ENCODE measurements at regions not wholly inside any gene's neighbourhood (a gene's known extent, or its start where the extent isn't known, plus 50 kb on each side); places are given as distances from the start of the nearest gene placed in this dataset.
"Not testable (repeated sequence)": the region's sequence is repeated elsewhere in the genome, so short reads cannot be mapped to it uniquely, and the experiment has no call there.

DNA sequence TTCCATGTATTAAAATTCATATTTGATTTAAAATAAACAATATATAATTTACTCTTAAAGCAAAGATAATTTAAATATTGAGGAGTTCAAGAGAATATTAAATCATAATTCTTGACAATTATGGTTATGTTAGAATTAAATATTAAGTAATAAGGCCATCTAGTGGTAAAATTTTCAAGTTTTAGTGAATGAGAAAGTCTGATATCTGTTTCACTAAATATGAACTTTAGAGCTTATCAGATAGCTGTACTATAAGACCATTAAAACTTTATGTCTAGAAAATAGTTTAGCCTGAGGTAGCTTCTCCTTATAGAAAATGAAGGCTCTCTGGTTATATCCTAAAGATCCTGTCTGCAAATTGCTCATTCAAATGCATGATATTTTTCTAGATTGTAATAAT lies 152.1 kb upstream of the PRSS12 start:
- not testable (repeated sequence) for H4K20me1 ChIP-seq (ENCODE audit: low read depth, low read length); H2AFZ ChIP-seq (ENCODE audit: low read depth, low read length, severe bottlenecking); H3K36me3 ChIP-seq (ENCODE audit: low read length); H3K4me2 ChIP-seq (ENCODE audit: low read depth, low read length, poor library complexity, severe bottlenecking); H3K27ac ChIP-seq (ENCODE audit: low read depth, low read length); H3K79me2 ChIP-seq (ENCODE audit: insufficient read depth, low read length); H3K27me3 ChIP-seq (ENCODE audit: low read length); H3K9ac ChIP-seq (ENCODE audit: low read length); H3K9me3 ChIP-seq (ENCODE audit: insufficient read depth, low read length); H3F3A ChIP-seq (ENCODE audit: insufficient read depth); H3K9me2 ChIP-seq (replicated peaks; ENCODE audit: insufficient read depth, low read length); H3K4me3 ChIP-seq (ENCODE audit: insufficient read depth, low read length, poor library complexity, severe bottlenecking)

DNA sequence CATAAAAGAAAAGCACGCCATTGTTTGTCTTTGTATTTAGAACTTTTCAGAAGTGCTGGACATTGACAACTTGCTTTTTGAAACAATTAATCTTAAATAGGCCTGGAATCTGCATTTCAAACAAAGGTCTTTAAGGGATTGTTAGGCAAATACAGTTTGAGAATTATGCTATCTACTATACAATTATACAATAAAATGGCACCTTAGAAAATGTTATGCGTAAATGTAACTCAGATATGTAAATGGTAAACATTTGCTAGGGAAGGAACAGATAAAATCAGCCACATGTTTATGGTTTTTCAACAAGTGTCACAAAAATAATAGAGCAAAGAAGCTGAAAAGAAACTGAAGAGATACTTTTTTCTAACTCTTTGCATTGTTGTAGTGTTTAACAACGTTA lies 152.7 kb upstream of the PRSS12 start:
- H3K9me3 ChIP-seq (ENCODE audit: insufficient read depth, low read length); H3F3A ChIP-seq (ENCODE audit: insufficient read depth); H3K36me3 ChIP-seq (ENCODE audit: low read length); H2AFZ ChIP-seq (ENCODE audit: low read depth, low read length, severe bottlenecking); H3K4me2 ChIP-seq (ENCODE audit: low read depth, low read length, poor library complexity, severe bottlenecking); H4K20me1 ChIP-seq (ENCODE audit: low read depth, low read length); H3K4me3 ChIP-seq (ENCODE audit: insufficient read depth, low read length, poor library complexity, severe bottlenecking); H3K9ac ChIP-seq (ENCODE audit: low read length); H3K27ac ChIP-seq (ENCODE audit: low read depth, low read length); H3K79me2 ChIP-seq (ENCODE audit: insufficient read depth, low read length); H3K9me2 ChIP-seq (replicated peaks; ENCODE audit: insufficient read depth, low read length); H3K27me3 ChIP-seq (ENCODE audit: low read length): not testable (repeated sequence)

DNA sequence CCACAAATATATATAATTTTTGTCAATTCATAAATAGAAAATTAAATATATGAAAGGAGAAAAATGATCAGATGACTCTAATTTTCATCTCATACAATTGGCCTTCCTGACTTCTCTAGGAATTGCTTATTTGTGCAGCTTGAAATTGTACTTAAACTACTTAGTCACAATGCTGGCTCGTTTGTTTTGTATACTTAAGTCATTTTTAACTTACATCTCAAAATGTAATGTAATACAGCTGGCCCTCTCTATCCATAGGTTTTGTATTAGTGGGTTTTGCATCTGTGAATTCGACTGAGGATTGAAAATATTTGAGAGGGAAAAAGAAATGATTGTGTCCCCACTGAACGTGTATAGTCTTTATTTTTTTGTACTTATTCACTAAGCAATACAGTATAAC lies 160.1 kb upstream of the PRSS12 start:
- H3K9me2 ChIP-seq (replicated peaks; ENCODE audit: insufficient read depth, low read length); H3F3A ChIP-seq (ENCODE audit: insufficient read depth); H3K4me3 ChIP-seq (ENCODE audit: insufficient read depth, low read length, poor library complexity, severe bottlenecking); H3K79me2 ChIP-seq (ENCODE audit: insufficient read depth, low read length); H3K36me3 ChIP-seq (ENCODE audit: low read length); H2AFZ ChIP-seq (ENCODE audit: low read depth, low read length, severe bottlenecking); H3K9me3 ChIP-seq (ENCODE audit: insufficient read depth, low read length); H3K9ac ChIP-seq (ENCODE audit: low read length); H4K20me1 ChIP-seq (ENCODE audit: low read depth, low read length); H3K4me2 ChIP-seq (ENCODE audit: low read depth, low read length, poor library complexity, severe bottlenecking); H3K27ac ChIP-seq (ENCODE audit: low read depth, low read length); H3K27me3 ChIP-seq (ENCODE audit: low read length): not testable (repeated sequence)

DNA sequence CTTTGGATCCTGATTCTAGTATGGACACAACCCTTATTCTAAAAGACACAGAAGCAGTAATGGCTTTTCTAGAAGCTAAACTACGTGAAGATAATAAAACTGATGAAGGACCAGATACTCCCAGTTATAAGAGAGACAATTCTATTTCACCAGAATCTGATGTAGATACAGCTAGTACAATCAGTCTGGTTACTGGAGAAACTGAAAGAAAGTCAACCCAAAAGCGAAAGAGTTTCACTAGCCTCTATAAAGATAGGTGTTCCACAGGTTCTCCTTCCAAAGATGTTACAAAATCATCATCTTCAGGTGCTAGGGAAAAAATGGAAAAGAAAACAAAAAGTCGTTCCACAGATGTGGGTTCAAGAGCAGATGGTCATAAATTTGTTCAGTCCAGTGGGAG lies 161.5 kb upstream of the PRSS12 start:
- H3K9me2 ChIP-seq (replicated peaks; ENCODE audit: insufficient read depth, low read length); H4K20me1 ChIP-seq (ENCODE audit: low read depth, low read length); H2AFZ ChIP-seq (ENCODE audit: low read depth, low read length, severe bottlenecking); H3K27ac ChIP-seq (ENCODE audit: low read depth, low read length); H3F3A ChIP-seq (ENCODE audit: insufficient read depth); H3K27me3 ChIP-seq (ENCODE audit: low read length); H3K4me3 ChIP-seq (ENCODE audit: insufficient read depth, low read length, poor library complexity, severe bottlenecking); H3K36me3 ChIP-seq (ENCODE audit: low read length); H3K9ac ChIP-seq (ENCODE audit: low read length); H3K9me3 ChIP-seq (ENCODE audit: insufficient read depth, low read length); H3K79me2 ChIP-seq (ENCODE audit: insufficient read depth, low read length); H3K4me2 ChIP-seq (ENCODE audit: low read depth, low read length, poor library complexity, severe bottlenecking): not testable (repeated sequence)

- H3K36me3 ChIP-seq (ENCODE audit: low read length); H3K27me3 ChIP-seq (ENCODE audit: low read length); H2AFZ ChIP-seq (ENCODE audit: low read depth, low read length, severe bottlenecking); H3K27ac ChIP-seq (ENCODE audit: low read depth, low read length); H3K9me3 ChIP-seq (ENCODE audit: insufficient read depth, low read length); H3K9ac ChIP-seq (ENCODE audit: low read length); H3K79me2 ChIP-seq (ENCODE audit: insufficient read depth, low read length); H4K20me1 ChIP-seq (ENCODE audit: low read depth, low read length); H3K4me2 ChIP-seq (ENCODE audit: low read depth, low read length, poor library complexity, severe bottlenecking); H3F3A ChIP-seq (ENCODE audit: insufficient read depth); H3K4me3 ChIP-seq (ENCODE audit: insufficient read depth, low read length, poor library complexity, severe bottlenecking); H3K9me2 ChIP-seq (replicated peaks; ENCODE audit: insufficient read depth, low read length): not testable (repeated sequence)
Observed at GRCh38 chr4:118516107-118516506, 163.3 kb upstream of the PRSS12 start.

DNA sequence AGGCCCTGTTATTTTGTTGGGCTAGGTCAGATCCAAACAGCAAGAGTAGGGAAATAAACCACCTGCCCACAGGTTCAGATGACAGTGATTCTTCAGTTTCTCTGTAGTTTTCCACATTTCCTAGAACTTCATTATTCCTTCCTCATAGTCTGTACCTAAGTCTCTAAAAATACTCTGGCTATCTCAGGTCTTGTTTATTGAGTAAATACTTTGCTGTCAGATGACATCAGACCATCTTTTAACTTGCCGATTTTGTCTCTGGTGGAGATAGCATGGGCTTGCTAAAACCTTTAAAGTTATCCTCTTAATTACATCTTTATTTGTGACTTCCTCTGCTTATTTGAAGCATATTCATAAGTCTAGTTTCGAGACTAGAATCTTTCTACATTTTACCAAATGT lies 155.1 kb upstream of the METTL14 start:
- not testable (repeated sequence) for H3K79me2 ChIP-seq (ENCODE audit: insufficient read depth, low read length); H4K20me1 ChIP-seq (ENCODE audit: low read depth, low read length); H3K36me3 ChIP-seq (ENCODE audit: low read length); H3F3A ChIP-seq (ENCODE audit: insufficient read depth); H3K9ac ChIP-seq (ENCODE audit: low read length); H2AFZ ChIP-seq (ENCODE audit: low read depth, low read length, severe bottlenecking); H3K4me2 ChIP-seq (ENCODE audit: low read depth, low read length, poor library complexity, severe bottlenecking); H3K27ac ChIP-seq (ENCODE audit: low read depth, low read length); H3K9me2 ChIP-seq (replicated peaks; ENCODE audit: insufficient read depth, low read length); H3K27me3 ChIP-seq (ENCODE audit: low read length); H3K9me3 ChIP-seq (ENCODE audit: insufficient read depth, low read length); H3K4me3 ChIP-seq (ENCODE audit: insufficient read depth, low read length, poor library complexity, severe bottlenecking)

DNA sequence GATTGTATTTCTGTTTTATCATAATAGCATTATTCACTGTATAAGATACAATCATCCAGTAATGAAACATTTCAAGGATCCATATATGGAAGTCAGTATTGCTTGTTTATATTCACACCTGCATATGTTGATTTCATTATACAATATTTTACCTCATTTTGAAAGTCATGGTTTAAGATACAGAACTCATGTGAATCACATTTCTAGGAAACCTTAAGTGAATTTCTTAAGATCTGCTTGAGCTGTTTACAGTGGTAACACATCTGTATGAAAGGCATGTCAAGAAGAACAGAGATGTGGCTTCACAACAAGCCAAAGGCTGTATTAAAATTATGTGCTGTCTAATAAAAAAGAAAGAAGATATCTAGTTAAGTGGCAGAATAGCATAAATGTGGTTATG lies 153.2 kb upstream of the METTL14 start:
- H2AFZ ChIP-seq (ENCODE audit: low read depth, low read length, severe bottlenecking); H3K9ac ChIP-seq (ENCODE audit: low read length); H3K9me2 ChIP-seq (replicated peaks; ENCODE audit: insufficient read depth, low read length); H3K27me3 ChIP-seq (ENCODE audit: low read length); H3F3A ChIP-seq (ENCODE audit: insufficient read depth); H3K36me3 ChIP-seq (ENCODE audit: low read length); H3K4me3 ChIP-seq (ENCODE audit: insufficient read depth, low read length, poor library complexity, severe bottlenecking); H3K79me2 ChIP-seq (ENCODE audit: insufficient read depth, low read length); H3K4me2 ChIP-seq (ENCODE audit: low read depth, low read length, poor library complexity, severe bottlenecking); H4K20me1 ChIP-seq (ENCODE audit: low read depth, low read length); H3K27ac ChIP-seq (ENCODE audit: low read depth, low read length); H3K9me3 ChIP-seq (ENCODE audit: insufficient read depth, low read length): not testable (repeated sequence)

GRCh38 chr4:118535788-118536187 lies 149.4 kb upstream of the METTL14 start:
- not testable (repeated sequence) for H3K79me2 ChIP-seq (ENCODE audit: insufficient read depth, low read length); H3K27me3 ChIP-seq (ENCODE audit: low read length); H3K4me2 ChIP-seq (ENCODE audit: low read depth, low read length, poor library complexity, severe bottlenecking); H3F3A ChIP-seq (ENCODE audit: insufficient read depth); H3K9ac ChIP-seq (ENCODE audit: low read length); H3K9me2 ChIP-seq (replicated peaks; ENCODE audit: insufficient read depth, low read length); H2AFZ ChIP-seq (ENCODE audit: low read depth, low read length, severe bottlenecking); H3K4me3 ChIP-seq (ENCODE audit: insufficient read depth, low read length, poor library complexity, severe bottlenecking); H3K27ac ChIP-seq (ENCODE audit: low read depth, low read length); H3K36me3 ChIP-seq (ENCODE audit: low read length); H4K20me1 ChIP-seq (ENCODE audit: low read depth, low read length); H3K9me3 ChIP-seq (ENCODE audit: insufficient read depth, low read length)
